ENCODE measurements at regions not wholly inside any gene's neighbourhood (a gene's known extent, or its start where the extent isn't known, plus 50 kb on each side); places are given as distances from the start of the nearest gene placed in this dataset.

GRCh38 chr1:199040076-199040905 is 401.5 kb downstream of the PTPRC start:
- H3K9ac ChIP-seq (ENCODE audit: extremely low read depth, low read length, poor library complexity, severe bottlenecking), result no peak overlapping the region
- no peak overlapping the region for H3K27ac Mint-ChIP-seq
- no peak overlapping the region for H3K27ac ChIP-seq (ENCODE audit: low read depth, low read length)
- H3K27me3 Mint-ChIP-seq (ENCODE audit: insufficient read depth), result no peaks in the 10 kb centered on the region
- H3K9me3 ChIP-seq (ENCODE audit: control insufficient read depth, low read length), result no peaks in the 10 kb centered on the region
- no peaks in the 10 kb centered on the region for H3K36me3 Mint-ChIP-seq (ENCODE audit: low read depth)
- no peak for DNase-seq
- no peaks in the 10 kb centered on the region for H3K4me1 ChIP-seq (ENCODE audit: control insufficient read depth, insufficient read depth, low read length)
- no peak overlapping the region for H3K4me3 ChIP-seq (ENCODE audit: low read length)
- no peaks in the 10 kb centered on the region for H3K36me3 ChIP-seq (ENCODE audit: control insufficient read depth, insufficient read depth, low read length)
- H3K4me3 Mint-ChIP-seq, result no peak overlapping the region
- 100% methylated on average over 1 of the region's 1 CpG; no CpG with 5 or more reads in 1 of the 2 experiments for WGBS, 2 experiments (ENCODE audit: insufficient coverage in 1 of 2, insufficient read length in 1 of 2)
- no peaks in the 10 kb centered on the region for H3K9me3 Mint-ChIP-seq
- H3K4me1 Mint-ChIP-seq, result no peaks in the 10 kb centered on the region
- TF ChIP-seq, protein P1, sequence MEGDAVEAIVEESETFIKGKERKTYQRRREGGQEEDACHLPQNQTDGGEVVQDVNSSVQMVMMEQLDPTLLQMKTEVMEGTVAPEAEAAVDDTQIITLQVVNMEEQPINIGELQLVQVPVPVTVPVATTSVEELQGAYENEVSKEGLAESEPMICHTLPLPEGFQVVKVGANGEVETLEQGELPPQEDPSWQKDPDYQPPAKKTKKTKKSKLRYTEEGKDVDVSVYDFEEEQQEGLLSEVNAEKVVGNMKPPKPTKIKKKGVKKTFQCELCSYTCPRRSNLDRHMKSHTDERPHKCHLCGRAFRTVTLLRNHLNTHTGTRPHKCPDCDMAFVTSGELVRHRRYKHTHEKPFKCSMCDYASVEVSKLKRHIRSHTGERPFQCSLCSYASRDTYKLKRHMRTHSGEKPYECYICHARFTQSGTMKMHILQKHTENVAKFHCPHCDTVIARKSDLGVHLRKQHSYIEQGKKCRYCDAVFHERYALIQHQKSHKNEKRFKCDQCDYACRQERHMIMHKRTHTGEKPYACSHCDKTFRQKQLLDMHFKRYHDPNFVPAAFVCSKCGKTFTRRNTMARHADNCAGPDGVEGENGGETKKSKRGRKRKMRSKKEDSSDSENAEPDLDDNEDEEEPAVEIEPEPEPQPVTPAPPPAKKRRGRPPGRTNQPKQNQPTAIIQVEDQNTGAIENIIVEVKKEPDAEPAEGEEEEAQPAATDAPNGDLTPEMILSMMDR (conservative IDR thresholded peaks at IDR 0.05), result no peak
- H3K27me3 ChIP-seq (ENCODE audit: control insufficient read depth, insufficient read depth, low read length, poor library complexity, severe bottlenecking), result no peaks in the 10 kb centered on the region

GRCh38 chr1:199041173-199041914 is 402.5 kb downstream of the PTPRC start:
- Mint-ChIP-seq H3K9me3 (no peaks in the 10 kb centered on the region), H3K27ac (no peak overlapping the region), H3K27me3 (ENCODE audit: insufficient read depth) (no peaks in the 10 kb centered on the region), H3K4me3 (no peak overlapping the region), H3K36me3 (ENCODE audit: low read depth) (no peaks in the 10 kb centered on the region), H3K4me1 (no peaks in the 10 kb centered on the region)
- H3K27ac ChIP-seq (ENCODE audit: low read depth, low read length), result no peak overlapping the region
- H3K4me3 ChIP-seq (ENCODE audit: low read length), result no peak overlapping the region
- TF ChIP-seq, protein P1 (conservative IDR thresholded peaks at IDR 0.05), result no peak
- no peak overlapping the region for H3K9ac ChIP-seq (ENCODE audit: extremely low read depth, low read length, poor library complexity, severe bottlenecking)
- no peaks in the 10 kb centered on the region for H3K9me3 ChIP-seq (ENCODE audit: control insufficient read depth, low read length)
- DNase-seq, result no peak
- WGBS, 2 experiments (ENCODE audit: insufficient coverage in 1 of 2, insufficient read length in 1 of 2), result 66 to 73% methylated on average over 3 to 4 of the region's 4 CpGs
- no peaks in the 10 kb centered on the region for H3K4me1 ChIP-seq (ENCODE audit: control insufficient read depth, insufficient read depth, low read length)
- H3K36me3 ChIP-seq (ENCODE audit: control insufficient read depth, insufficient read depth, low read length), result no peaks in the 10 kb centered on the region
- H3K27me3 ChIP-seq (ENCODE audit: control insufficient read depth, insufficient read depth, low read length, poor library complexity, severe bottlenecking), result no peaks in the 10 kb centered on the region

DNA sequence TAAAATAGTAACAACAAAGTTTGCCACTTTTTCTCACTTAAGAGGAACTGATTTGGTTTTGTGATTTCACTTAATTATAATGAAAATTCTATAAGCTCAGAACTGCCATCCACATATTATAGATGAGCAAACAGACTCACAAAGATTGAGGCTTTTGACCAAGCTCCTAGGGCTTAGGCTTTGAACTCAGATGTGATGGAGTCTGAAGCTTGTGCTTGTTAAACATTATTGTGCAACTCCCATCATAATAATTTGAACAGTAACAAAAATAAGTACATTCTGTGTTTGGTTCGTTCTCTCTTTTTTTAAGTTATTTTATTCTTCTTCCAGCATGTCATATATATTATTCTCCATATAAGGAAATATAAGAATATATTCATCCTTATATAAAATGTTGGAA is 403.4 kb downstream of the PTPRC start:
- H3K27ac Mint-ChIP-seq, result no peak overlapping the region

More for the DNA sequence above, 403.4 kb downstream of the PTPRC start:
- TF ChIP-seq, protein P1 (conservative IDR thresholded peaks at IDR 0.05), result no peak
- H3K27me3 Mint-ChIP-seq (ENCODE audit: insufficient read depth), result no peaks in the 10 kb centered on the region
- Histone ChIP-seq H3K27me3 (ENCODE audit: control insufficient read depth, insufficient read depth, low read length, poor library complexity, severe bottlenecking) (no peaks in the 10 kb centered on the region), H3K27ac (ENCODE audit: low read depth, low read length) (no peak overlapping the region), H3K4me3 (ENCODE audit: low read length) (no peak overlapping the region), H3K9ac (ENCODE audit: extremely low read depth, low read length, poor library complexity, severe bottlenecking) (no peak overlapping the region), H3K36me3 (ENCODE audit: control insufficient read depth, insufficient read depth, low read length) (no peaks in the 10 kb centered on the region), H3K9me3 (ENCODE audit: control insufficient read depth, low read length) (no peaks in the 10 kb centered on the region), H3K4me1 (ENCODE audit: control insufficient read depth, insufficient read depth, low read length) (no peaks in the 10 kb centered on the region)
- H3K36me3 Mint-ChIP-seq (ENCODE audit: low read depth), result no peaks in the 10 kb centered on the region
- no peak overlapping the region for H3K4me3 Mint-ChIP-seq
- no peak for DNase-seq
- WGBS, 2 experiments (ENCODE audit: insufficient coverage in 1 of 2, insufficient read length in 1 of 2), result no CpG with 5 or more reads among the region's 1 CpG
- no peaks in the 10 kb centered on the region for H3K9me3 Mint-ChIP-seq
- no peaks in the 10 kb centered on the region for H3K4me1 Mint-ChIP-seq

All from endodermal cell (in vitro differentiated cells).